Uterus (tissue), 2 donors: ENCODE measurements at regions not wholly inside any gene's neighbourhood (a gene's known extent, or its start where the extent isn't known, plus 50 kb on each side); places are given as distances from the start of the nearest gene placed in this dataset.

Experiments used
- CTCF ChIP-seq, 4 experiments: fragments of 200-600 bp in 2 of 4; fragments of 450-650 bp in 2 of 4; sonication (generic) in 2 of 4; IDR thresholded peaks; one replicate each; pipeline ENCODE4 v1.5.1; 2016 to 2019; ENCODE audit warnings: antibody characterized with exemption in 4 of 4, mild to moderate bottlenecking in 2 of 4, moderate library complexity in 1 of 4
- POLR2A ChIP-seq, 2 donors: fragments of 450-650 bp; IDR thresholded peaks; one replicate each; pipeline ENCODE4 v1.6.1; 2016; ENCODE audit warnings: antibody characterized with exemption in 2 of 2, mild to moderate bottlenecking in 1 of 2, moderate library complexity in 1 of 2

GRCh38 chr18:40382197-40382596 is 1572.8 kb upstream of the PIK3C3 start:
- TF ChIP-seq CTCF (IDR thresholded peaks at IDR 0.05) (no peak), POLR2A (IDR thresholded peaks at IDR 0.05) (no peak)
